ENCODE measurements at regions not wholly inside any gene's neighbourhood (a gene's known extent, or its start where the extent isn't known, plus 50 kb on each side); places are given as distances from the start of the nearest gene placed in this dataset.
A peak's percentile ranks its signal among the peaks of the same experiment; 100 is the strongest.

DNA sequence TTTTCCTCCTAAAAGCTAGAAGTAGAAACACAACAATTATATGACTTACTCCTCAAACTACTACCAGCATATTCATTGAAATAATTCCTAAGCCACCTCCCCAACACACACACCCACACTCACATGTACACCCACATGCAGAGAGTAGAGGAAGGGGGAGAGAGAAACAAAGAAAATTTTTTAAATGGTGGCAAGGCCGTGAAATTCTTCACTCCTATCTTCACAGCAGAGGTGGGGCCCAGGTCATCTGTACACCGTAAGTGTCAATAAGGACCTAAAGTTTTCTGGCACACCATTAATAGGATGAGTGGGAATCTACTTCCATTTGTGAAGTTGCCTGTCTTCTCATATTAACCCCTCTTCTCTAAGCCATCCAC is 73.9 kb upstream of the EGLN3 start:
- no peaks in the 10 kb centered on the region for H4K20me1 ChIP-seq (replicated peaks; ENCODE audit: control insufficient read depth, insufficient read depth, low read length)
- ChIA-PET CTCF (ENCODE audit: low intra/inter-chr PET ratio) (no interaction called here), POLR2A (no interaction called here)
- no peaks in the 10 kb centered on the region for H3K36me3 ChIP-seq (ENCODE audit: control insufficient read depth, insufficient read depth, low read length)
- H2AFZ ChIP-seq (ENCODE audit: low read depth, low read length) = peak overlapping the region; percentile 61
- FAIRE-seq = no peak
- DNase-seq (ENCODE audit: extremely low read depth in 1 of 4, low spot score in 3 of 4) = no peak
- H3K79me2 ChIP-seq (ENCODE audit: control insufficient read depth, insufficient read depth, low read length) = no peaks in the 10 kb centered on the region
- ATAC-seq = no peak
- no peak overlapping the region for H3K9ac ChIP-seq (ENCODE audit: insufficient read depth in 1 of 2, low read depth in 2 of 2, low read length in 2 of 2)
- H3K27ac ChIP-seq (ENCODE audit: extremely low read depth, low read depth, low read length) = no peak overlapping the region
- TF ChIP-seq EGR1 (conservative IDR thresholded peaks at IDR 0.05) = 0 out of 2 replicates have a peak, but pooled peaks have one; percentile 8
- no peak for TF ChIP-seq ZNF239 (CRISPR knock-in tag; IDR thresholded peaks at IDR 0.05)
- no peak overlapping the region for H3K4me2 ChIP-seq (ENCODE audit: insufficient read depth, low read length)
- peaks cover 0 to 7% of the 10 kb centered on the region in 2 experiments; a peak in 3 of 5 replicates for H3K4me1 ChIP-seq (replicated peaks in 1 of 2; ENCODE audit: control insufficient read depth in 2 of 2, insufficient read depth in 2 of 2, low read length in 2 of 2)
- no peaks in the 10 kb centered on the region for H3K9me3 ChIP-seq (replicated peaks; ENCODE audit: control insufficient read depth, insufficient read depth, low read depth, low read length)
- BruUV-seq (replicated peaks) = no TSS peak
- H3K27me3 ChIP-seq (ENCODE audit: control insufficient read depth in 2 of 2, insufficient read depth in 2 of 2, low read length in 2 of 2) = no peaks in the 10 kb centered on the region
- intact Hi-C loops (cut with micrococcal nuclease) = loop anchor here (5.0 kb wide), 2 partner anchors 73 to 177 kb away; no protein-coding TSS in a partner anchor
- WGBS (ENCODE audit: insufficient coverage, low coverage, missing lambda C conversion rate) = 14% methylated on average over 2 of the region's 2 CpGs
- no peak overlapping the region for H3K4me3 ChIP-seq
- in situ Hi-C loops (cut with MboI) = no loop called here
- H3K9me1 ChIP-seq (ENCODE audit: control insufficient read depth, insufficient read depth, low read length) = no peaks in the 10 kb centered on the region

DNA sequence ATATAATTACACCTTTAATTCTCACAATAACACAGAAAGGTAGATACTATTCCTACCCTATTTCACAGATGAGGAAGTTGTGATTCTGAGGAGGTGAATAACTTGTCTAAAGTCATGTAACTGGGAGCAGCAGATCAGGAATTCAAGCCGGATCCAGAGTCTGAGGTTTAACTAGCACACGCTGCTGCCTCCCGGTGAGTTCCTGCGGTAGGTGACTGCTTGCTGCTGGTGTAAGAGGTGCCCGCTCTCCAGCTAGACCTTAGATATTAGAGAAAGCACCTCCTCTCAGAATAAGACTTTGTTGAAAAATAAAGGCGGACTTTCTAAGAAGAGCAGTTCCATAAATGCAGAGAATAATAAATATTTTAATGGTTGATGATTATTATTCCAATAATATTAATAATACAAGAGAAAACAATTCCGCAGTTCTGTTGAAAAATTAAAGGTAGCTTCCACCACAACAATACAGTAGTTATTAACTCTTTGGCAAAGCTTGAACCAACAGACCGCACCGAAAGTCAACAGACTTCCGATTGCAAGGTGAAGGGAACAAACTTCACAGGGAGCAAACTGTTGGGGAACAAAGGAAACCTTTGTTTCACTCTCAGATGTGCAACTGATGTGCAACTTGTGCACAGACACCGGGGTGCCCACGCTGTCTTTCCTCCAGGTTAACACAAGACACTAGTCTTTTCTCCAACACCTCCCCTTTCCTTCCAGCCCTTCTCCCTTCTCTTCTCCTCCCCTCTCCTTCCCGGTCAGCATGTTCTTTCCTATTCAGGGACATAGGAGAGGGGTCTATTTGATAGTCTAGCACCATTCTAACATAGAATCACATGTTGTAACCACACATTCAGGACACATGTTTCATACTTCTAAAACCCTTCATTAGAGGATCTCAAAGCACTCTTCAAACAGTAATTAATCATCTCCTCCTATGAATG is 73.2 kb upstream of the EGLN3 start:
- CTCF ChIA-PET (ENCODE audit: low intra/inter-chr PET ratio) = no interaction called here
- H2AFZ ChIP-seq (ENCODE audit: low read depth, low read length) = peak overlapping the region; percentile 61
- H3K4me1 ChIP-seq (replicated peaks in 1 of 2; ENCODE audit: control insufficient read depth in 2 of 2, insufficient read depth in 2 of 2, low read length in 2 of 2) = peaks cover 0 to under 1% of the 10 kb centered on the region in 2 experiments; a peak in 1 of 5 replicates
- DNase-seq (ENCODE audit: extremely low read depth in 1 of 4, low spot score in 3 of 4) = no peak
- no peak overlapping the region for H3K4me3 ChIP-seq
- BruUV-seq (replicated peaks) = no TSS peak
- H4K20me1 ChIP-seq (replicated peaks; ENCODE audit: control insufficient read depth, insufficient read depth, low read length) = no peaks in the 10 kb centered on the region
- no peaks in the 10 kb centered on the region for H3K36me3 ChIP-seq (ENCODE audit: control insufficient read depth, insufficient read depth, low read length)
- H3K27ac ChIP-seq (ENCODE audit: extremely low read depth, low read depth, low read length) = no peak overlapping the region
- no peaks in the 10 kb centered on the region for H3K79me2 ChIP-seq (ENCODE audit: control insufficient read depth, insufficient read depth, low read length)
- H3K9me1 ChIP-seq (ENCODE audit: control insufficient read depth, insufficient read depth, low read length) = no peaks in the 10 kb centered on the region
- peak; percentile 57; the same call in 2 of the 3 replicates for ATAC-seq
- no peak overlapping the region for H3K9ac ChIP-seq (ENCODE audit: insufficient read depth in 1 of 2, low read depth in 2 of 2, low read length in 2 of 2)
- in situ Hi-C loops (cut with MboI) = no loop called here
- no peaks in the 10 kb centered on the region for H3K27me3 ChIP-seq (ENCODE audit: control insufficient read depth in 2 of 2, insufficient read depth in 2 of 2, low read length in 2 of 2)
- POLR2A ChIA-PET = no interaction called here
- no peak overlapping the region for H3K4me2 ChIP-seq (ENCODE audit: insufficient read depth, low read length)
- no peaks in the 10 kb centered on the region for H3K9me3 ChIP-seq (replicated peaks; ENCODE audit: control insufficient read depth, insufficient read depth, low read depth, low read length)
- no peak for FAIRE-seq
- intact Hi-C loops (cut with micrococcal nuclease) = loop anchor here (5.0 kb wide), 1 partner anchor 177 kb away; no protein-coding TSS in a partner anchor
- 58% methylated on average over 12 of the region's 13 CpGs for WGBS (ENCODE audit: insufficient coverage, low coverage, missing lambda C conversion rate)
- no peak for TF ChIP-seq ZNF79 (CRISPR knock-in tag; IDR thresholded peaks at IDR 0.05; ENCODE audit: low read depth)
- TF ChIP-seq, protein P1, sequence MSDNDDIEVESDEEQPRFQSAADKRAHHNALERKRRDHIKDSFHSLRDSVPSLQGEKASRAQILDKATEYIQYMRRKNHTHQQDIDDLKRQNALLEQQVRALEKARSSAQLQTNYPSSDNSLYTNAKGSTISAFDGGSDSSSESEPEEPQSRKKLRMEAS (CRISPR knock-in tag; IDR thresholded peaks at IDR 0.05) = no peak
- peak in 1 of 2 experiments; percentile 38; a peak in 2 of 4 replicates for TF ChIP-seq RAD21 (CRISPR knock-in tag; conservative IDR thresholded peaks at IDR 0.05 in 1 of 2, IDR thresholded peaks at IDR 0.05 in 1 of 2)

Measured in K562 (cell line).